Neural progenitor cell (in vitro differentiated cells): ENCODE measurements at regions not wholly inside any gene's neighbourhood (a gene's known extent, or its start where the extent isn't known, plus 50 kb on each side); places are given as distances from the start of the nearest gene placed in this dataset.

Experiments
- DNase-seq: peaks from one replicate; pipeline ENCODE4 v3.0.0-alpha.2; 2016; ENCODE audit warnings: low spot score
- H2AFZ ChIP-seq: fragments of 200-600 bp; sonication (generic); replicated peaks from 2 replicates; pipeline ENCODE4 v1.6.1; 2016; ENCODE audit warnings: antibody characterized with exemption
- H3F3A ChIP-seq: fragments of 200-600 bp; sonication (generic); 2 replicates; pipeline ENCODE4 v1.6.1; 2016; ENCODE audit warnings: antibody characterized with exemption, low read depth
- H3K27ac ChIP-seq: fragments of 200-600 bp; sonication (generic); 2 replicates; pipeline ENCODE4 v1.5.1; 2016; ENCODE audit warnings: mild to moderate bottlenecking
- H3K27me3 ChIP-seq: fragments of 200-600 bp; sonication (generic); 2 replicates; pipeline ENCODE4 v1.6.1; 2016; ENCODE audit warnings: mild to moderate bottlenecking, moderate library complexity
- H3K36me3 ChIP-seq: fragments of 200-600 bp; sonication (generic); 2 replicates; pipeline ENCODE4 v1.5.1; 2016
- H3K4me1 ChIP-seq: fragments of 200-600 bp; sonication (generic); 2 replicates; pipeline ENCODE4 v1.6.1; 2016; ENCODE audit warnings: mixed run types
- H3K4me2 ChIP-seq: fragments of 200-600 bp; sonication (generic); 2 replicates; pipeline ENCODE4 v1.6.1; 2016
- H3K4me3 ChIP-seq: fragments of 200-600 bp; sonication (generic); 2 replicates; pipeline ENCODE4 v1.5.1; 2016
- H3K79me2 ChIP-seq: fragments of 200-600 bp; sonication (generic); 2 replicates; pipeline ENCODE4 v1.6.1; 2016; ENCODE audit warnings: low read depth
- H3K9ac ChIP-seq: fragments of 200-600 bp; sonication (generic); 2 replicates; pipeline ENCODE4 v1.6.1; 2016
- H3K9me3 ChIP-seq: fragments of 200-600 bp; sonication (generic); 2 replicates; pipeline ENCODE4 v1.5.1; 2016; ENCODE audit warnings: low read depth
- H4K20me1 ChIP-seq: fragments of 200-600 bp; sonication (generic); 2 replicates; pipeline ENCODE4 v1.6.1; 2016; ENCODE audit warnings: low read depth
- H3K27ac Mint-ChIP-seq: 3 replicates; pipeline ENCODE4 v1.8.0; 2021; ENCODE audit warnings: mixed read lengths
- H3K27me3 Mint-ChIP-seq: 2 replicates; pipeline ENCODE4 v1.8.0; 2022; ENCODE audit warnings: low read depth, mild to moderate bottlenecking, inconsistent platforms, moderate library complexity, mixed read lengths; ENCODE audit not compliant: insufficient read depth
- H3K36me3 Mint-ChIP-seq: 3 replicates; pipeline ENCODE4 v1.8.0; 2021; ENCODE audit warnings: mixed read lengths
- H3K4me1 Mint-ChIP-seq: 3 replicates; pipeline ENCODE4 v1.8.0; 2021; ENCODE audit warnings: mixed read lengths
- H3K4me3 Mint-ChIP-seq: 3 replicates; pipeline ENCODE4 v1.8.0; 2021; ENCODE audit warnings: mild to moderate bottlenecking, moderate library complexity, mixed read lengths
- H3K9me3 Mint-ChIP-seq: 3 replicates; pipeline ENCODE4 v1.8.0; 2020; ENCODE audit warnings: mixed read lengths
- EZH2 ChIP-seq: fragments of 200-600 bp; sonication (generic); IDR thresholded peaks from 2 replicates; pipeline ENCODE4 v1.6.1; 2017; ENCODE audit warnings: antibody characterized with exemption, mild to moderate bottlenecking, moderate library complexity
- EZH2phosphoT487 ChIP-seq: fragments of 200-600 bp; sonication (generic); IDR thresholded peaks from 2 replicates; pipeline ENCODE4 v1.6.1; 2017; ENCODE audit warnings: antibody characterized with exemption
- TF ChIP-seq, protein P1 (sequence below): fragments of 200-600 bp; sonication (generic); IDR thresholded peaks from 2 replicates; pipeline ENCODE4 v1.5.1; 2017; ENCODE audit warnings: antibody characterized with exemption, mild to moderate bottlenecking

- no peak overlapping the region for H3K27ac Mint-ChIP-seq
- H3K4me1 Mint-ChIP-seq, result peaks cover 5% of the 10 kb centered on the region
- no peak for TF ChIP-seq EZH2phosphoT487
- TF ChIP-seq, protein P1, sequence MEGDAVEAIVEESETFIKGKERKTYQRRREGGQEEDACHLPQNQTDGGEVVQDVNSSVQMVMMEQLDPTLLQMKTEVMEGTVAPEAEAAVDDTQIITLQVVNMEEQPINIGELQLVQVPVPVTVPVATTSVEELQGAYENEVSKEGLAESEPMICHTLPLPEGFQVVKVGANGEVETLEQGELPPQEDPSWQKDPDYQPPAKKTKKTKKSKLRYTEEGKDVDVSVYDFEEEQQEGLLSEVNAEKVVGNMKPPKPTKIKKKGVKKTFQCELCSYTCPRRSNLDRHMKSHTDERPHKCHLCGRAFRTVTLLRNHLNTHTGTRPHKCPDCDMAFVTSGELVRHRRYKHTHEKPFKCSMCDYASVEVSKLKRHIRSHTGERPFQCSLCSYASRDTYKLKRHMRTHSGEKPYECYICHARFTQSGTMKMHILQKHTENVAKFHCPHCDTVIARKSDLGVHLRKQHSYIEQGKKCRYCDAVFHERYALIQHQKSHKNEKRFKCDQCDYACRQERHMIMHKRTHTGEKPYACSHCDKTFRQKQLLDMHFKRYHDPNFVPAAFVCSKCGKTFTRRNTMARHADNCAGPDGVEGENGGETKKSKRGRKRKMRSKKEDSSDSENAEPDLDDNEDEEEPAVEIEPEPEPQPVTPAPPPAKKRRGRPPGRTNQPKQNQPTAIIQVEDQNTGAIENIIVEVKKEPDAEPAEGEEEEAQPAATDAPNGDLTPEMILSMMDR, result no peak
- no peak for TF ChIP-seq EZH2
- H3K27me3 Mint-ChIP-seq, result peaks cover 2% of the 10 kb centered on the region
- no peak overlapping the region for H3K4me3 Mint-ChIP-seq
- no peaks in the 10 kb centered on the region for H3K36me3 Mint-ChIP-seq
- H4K20me1 ChIP-seq, result no peaks in the 10 kb centered on the region
- no peak overlapping the region for H3K4me3 ChIP-seq
- H2AFZ ChIP-seq, result no peak overlapping the region
- peaks cover 4% of the 10 kb centered on the region for H3K27me3 ChIP-seq
- H3K4me2 ChIP-seq, result no peak overlapping the region
- no peaks in the 10 kb centered on the region for H3K79me2 ChIP-seq
- H3K9me3 Mint-ChIP-seq, result peaks cover 2% of the 10 kb centered on the region
- H3F3A ChIP-seq, result peaks cover 5% of the 10 kb centered on the region
- DNase-seq, result no peak
- H3K9me3 ChIP-seq, result no peaks in the 10 kb centered on the region
- H3K36me3 ChIP-seq, result no peaks in the 10 kb centered on the region
- no peaks in the 10 kb centered on the region for H3K4me1 ChIP-seq
- no peak overlapping the region for H3K9ac ChIP-seq
- no peak overlapping the region for H3K27ac ChIP-seq
Observed at GRCh38 chr5:61619289-61619688, 287.2 kb downstream of the ZSWIM6 start.

GRCh38 chr5:61619777-61620518, 287.9 kb downstream of the ZSWIM6 start:
- Histone ChIP-seq H3K9ac (no peak overlapping the region), H3F3A (peaks cover 5% of the 10 kb centered on the region), H3K27me3 (peaks cover 10% of the 10 kb centered on the region), H3K27ac (no peak overlapping the region), H2AFZ (no peak overlapping the region), H4K20me1 (no peaks in the 10 kb centered on the region), H3K79me2 (no peaks in the 10 kb centered on the region), H3K36me3 (no peaks in the 10 kb centered on the region), H3K9me3 (no peaks in the 10 kb centered on the region), H3K4me2 (no peak overlapping the region), H3K4me1 (peaks cover 4% of the 10 kb centered on the region), H3K4me3 (no peak overlapping the region)
- Mint-ChIP-seq H3K36me3 (no peaks in the 10 kb centered on the region), H3K9me3 (peaks cover 2% of the 10 kb centered on the region), H3K4me3 (no peak overlapping the region), H3K4me1 (peaks cover 10% of the 10 kb centered on the region), H3K27me3 (peaks cover 2% of the 10 kb centered on the region), H3K27ac (no peak overlapping the region)
- TF ChIP-seq, protein P1, result no peak
- TF ChIP-seq EZH2phosphoT487 (no peak), EZH2 (no peak)
- no peak for DNase-seq

DNA sequence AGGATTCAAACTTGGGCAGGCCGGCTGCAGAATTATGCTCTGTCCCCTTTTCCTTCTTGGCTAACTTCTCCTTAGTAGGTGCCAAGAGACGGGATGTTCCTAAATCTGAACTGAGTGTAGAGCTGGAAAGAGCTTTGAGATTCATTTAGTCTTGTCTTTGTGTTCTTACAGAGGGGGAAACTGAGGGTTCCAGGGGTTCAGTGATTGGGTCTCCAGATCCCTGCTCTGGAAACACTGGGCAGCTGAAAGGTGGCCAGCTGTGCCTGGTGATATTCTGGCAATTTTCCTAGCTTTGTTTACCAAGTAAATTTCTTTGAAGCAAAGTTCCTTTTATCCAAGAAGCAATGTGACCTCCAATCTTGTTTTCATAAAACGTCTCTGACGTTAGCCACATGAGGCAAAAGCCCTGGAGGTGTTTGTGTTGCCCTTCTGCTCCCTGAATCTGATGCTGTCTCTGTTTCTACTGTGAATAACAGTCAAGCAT, 288.7 kb downstream of the ZSWIM6 start:
- peaks cover 5% of the 10 kb centered on the region for H3F3A ChIP-seq
- no peak overlapping the region for H3K27ac ChIP-seq
- no peak overlapping the region for H3K4me3 ChIP-seq
- Mint-ChIP-seq H3K4me3 (no peak overlapping the region), H3K27me3 (peaks cover 4% of the 10 kb centered on the region), H3K27ac (no peak overlapping the region), H3K9me3 (peaks cover 2% of the 10 kb centered on the region), H3K36me3 (no peaks in the 10 kb centered on the region), H3K4me1 (peaks cover 16% of the 10 kb centered on the region)
- H3K4me2 ChIP-seq, result no peak overlapping the region
- no peaks in the 10 kb centered on the region for H3K36me3 ChIP-seq
- no peaks in the 10 kb centered on the region for H4K20me1 ChIP-seq
- peaks cover 11% of the 10 kb centered on the region for H3K4me1 ChIP-seq
- DNase-seq, result no peak
- H3K27me3 ChIP-seq, result peaks cover 17% of the 10 kb centered on the region
- TF ChIP-seq EZH2phosphoT487 (no peak), EZH2 (no peak)
- TF ChIP-seq, protein P1, result no peak
- no peak overlapping the region for H3K9ac ChIP-seq
- no peaks in the 10 kb centered on the region for H3K9me3 ChIP-seq
- H3K79me2 ChIP-seq, result no peaks in the 10 kb centered on the region
- no peak overlapping the region for H2AFZ ChIP-seq
